ENCODE measurements at regions not wholly inside any gene's neighbourhood (a gene's known extent, or its start where the extent isn't known, plus 50 kb on each side); places are given as distances from the start of the nearest gene placed in this dataset.

DNA sequence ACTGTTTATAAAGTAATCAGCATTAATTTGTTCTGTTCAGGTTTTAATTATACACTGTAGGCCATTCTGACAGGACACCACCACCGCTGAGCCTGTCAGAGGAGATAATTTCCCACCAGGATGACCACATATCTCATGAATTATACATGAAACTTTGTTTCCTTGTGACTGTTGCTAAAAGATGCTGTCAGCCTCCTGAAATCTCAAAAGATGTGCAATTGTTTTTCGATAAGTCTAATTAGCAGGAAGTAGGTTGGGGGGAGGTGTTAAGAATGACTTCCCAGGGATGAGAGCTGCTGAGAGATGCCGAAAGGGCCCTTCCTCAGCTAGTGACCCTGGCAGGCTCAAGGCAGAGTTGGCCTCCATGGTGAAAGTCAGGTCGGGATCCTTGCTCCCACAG, 485.4 kb downstream of the SOX6 start:
- TF ChIP-seq, protein P1, sequence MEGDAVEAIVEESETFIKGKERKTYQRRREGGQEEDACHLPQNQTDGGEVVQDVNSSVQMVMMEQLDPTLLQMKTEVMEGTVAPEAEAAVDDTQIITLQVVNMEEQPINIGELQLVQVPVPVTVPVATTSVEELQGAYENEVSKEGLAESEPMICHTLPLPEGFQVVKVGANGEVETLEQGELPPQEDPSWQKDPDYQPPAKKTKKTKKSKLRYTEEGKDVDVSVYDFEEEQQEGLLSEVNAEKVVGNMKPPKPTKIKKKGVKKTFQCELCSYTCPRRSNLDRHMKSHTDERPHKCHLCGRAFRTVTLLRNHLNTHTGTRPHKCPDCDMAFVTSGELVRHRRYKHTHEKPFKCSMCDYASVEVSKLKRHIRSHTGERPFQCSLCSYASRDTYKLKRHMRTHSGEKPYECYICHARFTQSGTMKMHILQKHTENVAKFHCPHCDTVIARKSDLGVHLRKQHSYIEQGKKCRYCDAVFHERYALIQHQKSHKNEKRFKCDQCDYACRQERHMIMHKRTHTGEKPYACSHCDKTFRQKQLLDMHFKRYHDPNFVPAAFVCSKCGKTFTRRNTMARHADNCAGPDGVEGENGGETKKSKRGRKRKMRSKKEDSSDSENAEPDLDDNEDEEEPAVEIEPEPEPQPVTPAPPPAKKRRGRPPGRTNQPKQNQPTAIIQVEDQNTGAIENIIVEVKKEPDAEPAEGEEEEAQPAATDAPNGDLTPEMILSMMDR (IDR thresholded peaks at IDR 0.05) = no peak
- TF ChIP-seq POLR2A (IDR thresholded peaks at IDR 0.05) = no peak

All from uterus (tissue), 2 donors.